ENCODE measurements at regions not wholly inside any gene's neighbourhood (a gene's known extent, or its start where the extent isn't known, plus 50 kb on each side); places are given as distances from the start of the nearest gene placed in this dataset.

- TF ChIP-seq TAF1 (IDR thresholded peaks at IDR 0.05; ENCODE audit: low read depth), result no peak
- TF ChIP-seq FOXM1 (IDR thresholded peaks at IDR 0.05; ENCODE audit: borderline replicate concordance, low read depth), result no peak
- TF ChIP-seq TCF12 (IDR thresholded peaks at IDR 0.05; ENCODE audit: low read depth), result no peak
- TF ChIP-seq YY1 (IDR thresholded peaks at IDR 0.05; ENCODE audit: low read depth), result no peak
- TF ChIP-seq TEAD4 (IDR thresholded peaks at IDR 0.05), result no peak
- TF ChIP-seq RAD21 (IDR thresholded peaks at IDR 0.05; ENCODE audit: low read depth), result no peak
- TF ChIP-seq CEBPB (IDR thresholded peaks at IDR 0.05), result no peak
- no peak for TF ChIP-seq EP300 (IDR thresholded peaks at IDR 0.05; ENCODE audit: borderline replicate concordance)
- TF ChIP-seq ZBTB7A (IDR thresholded peaks at IDR 0.05; ENCODE audit: low read depth), result no peak
- TF ChIP-seq MAX (IDR thresholded peaks at IDR 0.05), result no peak
- no peak for TF ChIP-seq EGR1 (IDR thresholded peaks at IDR 0.05)
- TF ChIP-seq USF1 (IDR thresholded peaks at IDR 0.05), result no peak
- no peak for TF ChIP-seq CREB1 (IDR thresholded peaks at IDR 0.05; ENCODE audit: low read depth)
Observed at GRCh38 chr9:105993921-105994715, 299.8 kb downstream of the TMEM38B start.

GRCh38 chr9:105994970-105995369 is 300.6 kb downstream of the TMEM38B start:
- TF ChIP-seq ZBTB7A (IDR thresholded peaks at IDR 0.05; ENCODE audit: low read depth) (no peak), USF1 (IDR thresholded peaks at IDR 0.05) (0 out of 2 replicates have a peak, but pooled peaks have one; percentile 8)

GRCh38 chr9:106017198-106017740 is 322.9 kb downstream of the TMEM38B start:
- TF ChIP-seq REST (IDR thresholded peaks at IDR 0.05; ENCODE audit: low read depth), result no peak
- TF ChIP-seq RAD21 (IDR thresholded peaks at IDR 0.05; ENCODE audit: low read depth), result no peak
- no peak for TF ChIP-seq NFIC (IDR thresholded peaks at IDR 0.05)

GRCh38 chr9:106019039-106019680 is 324.8 kb downstream of the TMEM38B start:
- no peak for TF ChIP-seq MAX (IDR thresholded peaks at IDR 0.05)
- TF ChIP-seq CREB1 (IDR thresholded peaks at IDR 0.05; ENCODE audit: low read depth), result no peak
- no peak for TF ChIP-seq YY1 (IDR thresholded peaks at IDR 0.05; ENCODE audit: low read depth)
- no peak for TF ChIP-seq NFIC (IDR thresholded peaks at IDR 0.05)

- TF ChIP-seq RAD21 (IDR thresholded peaks at IDR 0.05; ENCODE audit: low read depth) (no peak), FOXM1 (IDR thresholded peaks at IDR 0.05; ENCODE audit: borderline replicate concordance, low read depth) (no peak), EGR1 (IDR thresholded peaks at IDR 0.05) (no peak)
Observed at GRCh38 chr9:106019702-106020101, 325.4 kb downstream of the TMEM38B start.

- TF ChIP-seq FOXM1 (IDR thresholded peaks at IDR 0.05; ENCODE audit: borderline replicate concordance, low read depth), result no peak
- no peak for TF ChIP-seq ZBTB7A (IDR thresholded peaks at IDR 0.05; ENCODE audit: low read depth)
- TF ChIP-seq CEBPB (IDR thresholded peaks at IDR 0.05), result no peak
- no peak for TF ChIP-seq TAF1 (IDR thresholded peaks at IDR 0.05; ENCODE audit: low read depth)
- no peak for TF ChIP-seq CREB1 (IDR thresholded peaks at IDR 0.05; ENCODE audit: low read depth)
- TF ChIP-seq MAX (IDR thresholded peaks at IDR 0.05), result no peak
Observed at GRCh38 chr9:106020186-106020585, 325.8 kb downstream of the TMEM38B start.

GRCh38 chr9:106023455-106023854 is 329.1 kb downstream of the TMEM38B start:
- TF ChIP-seq ZBTB7A (IDR thresholded peaks at IDR 0.05; ENCODE audit: low read depth) (no peak), NFIC (IDR thresholded peaks at IDR 0.05) (no peak), EGR1 (IDR thresholded peaks at IDR 0.05) (no peak), CEBPB (IDR thresholded peaks at IDR 0.05) (no peak), TCF12 (IDR thresholded peaks at IDR 0.05; ENCODE audit: low read depth) (no peak), CREB1 (IDR thresholded peaks at IDR 0.05; ENCODE audit: low read depth) (no peak), TEAD4 (IDR thresholded peaks at IDR 0.05) (no peak), USF1 (IDR thresholded peaks at IDR 0.05) (no peak), REST (IDR thresholded peaks at IDR 0.05; ENCODE audit: low read depth) (no peak), TAF1 (IDR thresholded peaks at IDR 0.05; ENCODE audit: low read depth) (no peak), FOXM1 (IDR thresholded peaks at IDR 0.05; ENCODE audit: borderline replicate concordance, low read depth) (no peak)
